GM23248 (cell line): ENCODE measurements at regions not wholly inside any gene's neighbourhood (a gene's known extent, or its start where the extent isn't known, plus 50 kb on each side); places are given as distances from the start of the nearest gene placed in this dataset.

ENCODE experiments used
- EZH2 ChIP-seq: fragments of 200-600 bp; sonication (generic); IDR thresholded peaks from 2 replicates; pipeline ENCODE4 v1.6.1; 2018; ENCODE audit warnings: antibody characterized with exemption, mild to moderate bottlenecking; ENCODE audit not compliant: insufficient read depth, poor library complexity, severe bottlenecking
- EZH2phosphoT487 ChIP-seq: fragments of 200-600 bp; sonication (generic); IDR thresholded peaks from 2 replicates; pipeline ENCODE4 v1.6.1; 2018; ENCODE audit warnings: antibody characterized with exemption, moderate library complexity, mild to moderate bottlenecking, low read depth; ENCODE audit not compliant: insufficient read depth

- TF ChIP-seq EZH2phosphoT487 (no peak), EZH2 (no peak)
Measured at GRCh38 chr18:30578707-30579106, 463.8 kb downstream of the DSC3 start.
